ELR (cell line): ENCODE measurements at regions not wholly inside any gene's neighbourhood (a gene's known extent, or its start where the extent isn't known, plus 50 kb on each side); places are given as distances from the start of the nearest gene placed in this dataset.

Experiments used
- DNase-seq: peaks from one replicate; pipeline ENCODE4 v3.0.0-alpha.2; 2015; ENCODE audit warnings: low read depth

GRCh38 chr16:89027281-89027680, 50.3 kb upstream of the CBFA2T3 start:
- DNase-seq: no peak

DNA sequence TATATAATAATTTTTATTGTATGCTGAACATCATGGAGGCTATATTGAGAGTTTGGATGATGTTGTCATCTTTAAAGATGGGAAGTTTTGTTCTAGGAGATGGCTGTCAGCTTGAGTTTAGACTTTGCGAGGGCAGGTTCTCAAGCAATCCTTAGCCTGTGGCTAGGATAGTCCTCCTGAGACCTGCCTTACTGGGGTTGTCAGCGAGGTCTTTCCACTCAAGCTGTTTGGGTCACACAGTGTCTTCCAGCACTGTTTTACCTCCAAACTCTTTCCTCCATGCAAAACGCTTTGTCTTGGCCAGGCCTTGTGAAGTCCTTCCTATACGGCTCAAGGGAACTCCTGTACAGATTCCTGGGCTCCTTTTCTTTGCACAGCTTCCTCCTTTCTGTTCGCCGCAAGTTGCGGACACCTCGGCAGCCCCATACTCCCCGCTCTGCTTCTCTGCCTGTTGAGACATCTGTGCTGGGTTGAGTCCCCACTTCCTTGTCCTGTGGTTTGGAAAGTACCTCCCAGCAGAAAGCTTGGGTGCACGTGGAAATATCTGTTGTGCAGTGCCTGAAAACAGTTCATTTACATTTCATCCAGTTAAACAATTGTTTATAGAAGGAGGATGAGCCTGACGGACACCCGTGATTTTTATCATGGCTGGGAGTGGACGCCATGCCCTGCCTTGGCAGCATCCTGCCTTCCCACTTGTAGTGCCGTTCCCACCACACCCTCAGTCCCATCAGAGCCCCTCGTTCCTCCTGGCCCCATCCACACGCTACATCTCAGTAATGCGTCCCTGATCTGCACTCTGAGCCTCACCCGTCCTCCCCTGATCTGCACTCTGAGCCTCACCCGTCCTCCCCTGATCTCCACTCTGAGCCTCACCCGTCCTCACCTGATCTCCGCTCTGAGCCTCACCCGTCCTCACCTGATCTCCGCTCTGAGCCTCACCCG, 55.0 kb upstream of the CBFA2T3 start:
- DNase-seq: no peak

DNA sequence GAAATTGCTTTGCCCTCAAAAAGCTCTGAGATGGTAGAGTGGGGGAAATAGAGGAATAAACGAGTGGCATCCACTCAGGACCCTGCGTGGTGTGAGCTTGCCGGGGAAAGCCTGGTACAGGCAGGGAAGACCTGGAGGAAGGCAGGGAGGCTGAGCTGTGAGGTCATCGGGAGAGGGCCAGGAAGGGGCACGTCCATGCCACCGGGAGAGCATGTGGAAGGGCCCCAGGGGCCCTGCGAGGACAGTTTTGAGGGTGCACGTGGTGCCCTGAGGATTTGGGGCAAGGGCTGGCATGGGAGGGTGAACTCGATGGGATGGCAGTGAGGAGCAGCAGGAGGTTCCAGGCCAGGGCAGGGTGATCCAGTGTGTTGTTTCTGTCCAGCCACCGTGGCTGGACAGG, 56.3 kb upstream of the CBFA2T3 start:
- no peak for DNase-seq

DNA sequence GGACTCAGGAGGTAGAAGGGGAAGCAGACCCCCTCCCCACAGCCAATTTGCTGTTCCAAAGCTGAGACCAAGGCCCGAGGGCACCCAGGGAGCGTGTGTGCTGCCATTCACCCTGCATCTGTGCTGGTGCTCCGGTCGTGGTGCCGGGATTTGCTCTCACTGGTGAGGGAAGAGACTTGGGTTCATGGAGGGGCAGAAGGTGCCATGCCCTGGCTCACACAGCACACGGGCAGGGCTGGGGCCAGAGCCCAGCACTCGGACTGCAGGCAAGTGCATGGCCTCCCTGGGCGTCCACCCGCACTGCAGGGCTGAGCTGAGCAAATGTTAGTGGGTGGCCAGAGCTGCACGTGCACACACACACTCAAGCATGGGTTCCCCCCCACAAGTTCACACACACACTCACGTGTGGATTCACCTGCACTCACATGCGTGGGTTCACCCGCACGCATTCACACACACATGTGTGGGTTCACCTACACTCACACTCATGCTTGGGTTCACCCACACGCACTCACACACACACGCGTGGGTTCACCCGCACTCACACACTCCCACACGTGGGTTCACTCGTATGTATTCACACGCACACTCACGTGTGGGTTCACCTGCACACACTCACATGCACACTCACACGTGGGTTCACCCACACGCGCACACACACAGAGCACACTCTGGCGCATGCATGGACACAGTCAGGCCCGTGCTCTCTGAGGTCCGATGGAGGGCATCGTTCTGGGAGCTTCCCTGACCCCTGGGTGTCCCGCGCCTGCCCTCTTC, 57.0 kb upstream of the CBFA2T3 start:
- DNase-seq: no peak

DNA sequence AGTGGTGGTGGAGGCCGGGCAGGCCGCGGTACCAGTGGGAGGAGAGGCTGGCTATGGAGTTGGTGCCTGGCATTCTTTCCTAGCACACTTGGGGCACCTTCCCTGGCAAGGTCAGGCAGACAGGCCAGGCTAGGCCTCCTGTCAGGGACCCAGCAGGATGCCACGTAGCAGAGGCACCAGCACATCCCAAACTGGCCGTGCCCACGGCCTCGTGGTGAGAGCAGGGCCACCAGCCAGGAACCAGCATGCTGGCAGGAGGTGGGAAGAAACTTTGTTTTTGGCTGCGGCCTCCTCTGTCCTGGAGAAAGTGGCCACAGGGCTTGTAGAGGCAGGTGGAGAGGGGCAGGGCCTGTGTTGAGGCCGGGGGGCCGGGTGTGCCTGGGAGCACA, 57.6 kb upstream of the CBFA2T3 start:
- DNase-seq: no peak

DNA sequence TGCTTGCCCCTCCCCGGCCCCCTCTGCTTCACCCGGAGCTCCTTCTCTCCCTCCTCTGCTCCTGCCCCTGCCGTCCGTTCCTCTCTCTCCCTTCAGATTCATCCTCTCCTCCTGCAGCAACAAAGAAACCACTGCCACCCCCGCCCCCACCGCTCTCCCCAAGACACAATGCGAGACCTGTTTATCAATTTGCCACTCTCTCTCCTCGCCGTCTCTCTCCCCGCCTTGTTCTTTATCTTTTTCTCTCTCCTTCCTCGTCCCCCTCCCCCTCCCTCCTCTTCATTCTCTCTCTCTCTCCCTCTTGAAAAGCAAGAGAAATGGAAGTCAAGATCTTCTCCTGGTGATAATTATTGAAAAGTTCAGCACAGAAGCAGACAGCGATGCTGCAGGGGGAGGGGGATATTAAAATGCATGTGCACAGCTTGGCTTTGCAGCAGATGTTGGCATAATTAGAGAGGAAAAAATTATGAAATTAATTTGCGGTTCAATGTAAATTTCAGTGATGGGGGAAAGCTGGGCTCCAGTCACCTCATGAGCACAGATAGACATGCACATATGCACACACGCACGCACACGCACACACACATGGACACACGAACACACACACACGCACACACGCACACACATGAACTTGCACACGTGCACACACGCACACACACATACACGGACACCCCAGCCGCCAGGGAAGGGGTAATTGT, 58.1 kb upstream of the CBFA2T3 start:
- DNase-seq: no peak

- no peak for DNase-seq
Measured at GRCh38 chr16:89035669-89036570, 57.7 kb upstream of the ACSF3 start.

GRCh38 chr16:89036776-89037175, 56.9 kb upstream of the ACSF3 start:
- DNase-seq: no peak

DNA sequence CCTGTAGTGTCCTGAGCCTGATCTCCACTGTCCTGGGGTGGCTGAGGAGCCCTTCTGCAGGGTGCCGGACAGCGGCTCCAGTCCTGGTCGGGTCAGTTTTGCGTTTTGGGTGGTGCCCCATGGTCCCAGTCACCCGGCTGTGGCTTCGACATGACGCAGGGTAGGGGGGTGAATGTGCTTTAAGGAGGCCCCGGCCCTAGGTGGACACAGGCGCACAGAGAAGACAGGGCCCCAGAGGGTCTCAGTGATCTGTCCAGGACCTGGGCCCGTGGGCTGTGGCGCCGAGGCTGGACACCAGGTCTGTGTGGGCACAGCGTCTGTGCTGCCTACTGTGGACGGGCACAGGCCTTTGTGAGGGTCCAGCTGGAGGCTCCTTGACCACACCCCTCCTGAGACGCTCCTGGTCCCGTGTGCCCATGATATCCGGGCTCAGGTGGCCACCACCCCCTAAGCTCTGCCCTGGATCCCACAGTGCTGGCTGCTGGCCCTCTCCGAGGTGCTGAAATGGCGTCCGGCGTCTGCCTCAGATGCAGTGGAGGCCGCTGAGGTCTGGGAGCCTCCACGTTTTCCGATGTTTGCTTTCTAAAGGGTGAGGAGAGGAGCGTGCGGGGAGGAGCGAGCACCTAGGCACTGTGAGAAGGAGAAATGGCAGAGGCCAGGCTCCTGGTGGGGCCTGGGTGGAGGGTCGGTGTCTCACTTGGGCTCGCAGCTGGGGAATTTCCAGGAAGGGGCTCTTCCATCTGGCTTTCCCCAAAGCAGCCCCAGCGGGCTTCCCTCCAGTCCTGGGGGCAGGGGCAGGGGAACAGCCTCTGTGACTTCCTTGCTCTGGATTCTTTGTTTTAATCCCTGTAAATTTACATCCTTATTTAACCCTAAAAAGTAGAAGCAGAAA, 56.1 kb upstream of the ACSF3 start:
- peak; percentile 34 for DNase-seq

DNA sequence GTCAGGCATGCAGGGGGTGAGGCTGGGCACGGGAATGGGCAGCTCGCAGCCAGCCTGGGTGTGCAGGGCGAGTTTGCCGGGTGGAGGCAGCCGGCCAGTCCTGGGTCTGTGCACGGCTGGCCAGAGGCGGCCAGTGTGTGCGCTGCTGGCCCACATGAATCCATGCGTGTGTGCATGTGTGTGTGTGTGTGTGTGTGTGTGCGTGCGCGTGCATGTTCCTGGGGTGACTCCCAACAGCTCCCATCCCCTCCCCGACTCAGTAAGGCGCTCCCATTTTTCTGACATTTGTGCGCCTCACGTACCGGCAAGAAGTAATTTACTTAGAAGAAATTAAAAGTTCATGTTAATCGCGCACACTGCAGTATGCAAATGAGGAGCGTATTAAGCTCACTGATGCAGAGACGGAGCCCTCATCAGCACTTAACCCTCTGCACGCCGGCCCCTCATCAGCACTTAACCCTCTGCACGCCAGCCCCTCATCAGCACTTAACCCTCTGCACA, 55.4 kb upstream of the ACSF3 start:
- DNase-seq: no peak

- no peak for DNase-seq
Measured at GRCh38 chr16:89038811-89039735, 54.6 kb upstream of the ACSF3 start.

DNA sequence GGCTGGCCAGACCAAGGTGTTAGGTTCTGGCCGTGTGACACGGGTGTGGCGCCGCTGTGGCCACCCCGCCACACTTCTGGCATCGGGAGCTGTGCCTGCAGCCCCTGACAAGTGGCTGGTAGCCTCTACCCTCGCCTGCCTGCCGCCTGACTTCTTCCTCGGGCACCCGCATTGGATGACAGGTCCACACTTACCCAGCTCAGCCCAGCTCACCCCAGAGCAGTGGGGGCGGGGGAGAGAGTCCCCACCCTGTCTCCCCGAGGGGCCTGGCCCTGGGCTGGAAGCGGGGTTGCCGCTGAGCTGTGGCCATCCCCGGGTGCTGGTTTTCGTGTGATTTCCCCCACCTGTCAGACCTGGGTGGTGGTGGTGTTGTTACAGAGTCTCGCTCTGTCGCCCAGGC, 53.9 kb upstream of the ACSF3 start:
- DNase-seq: no peak

DNA sequence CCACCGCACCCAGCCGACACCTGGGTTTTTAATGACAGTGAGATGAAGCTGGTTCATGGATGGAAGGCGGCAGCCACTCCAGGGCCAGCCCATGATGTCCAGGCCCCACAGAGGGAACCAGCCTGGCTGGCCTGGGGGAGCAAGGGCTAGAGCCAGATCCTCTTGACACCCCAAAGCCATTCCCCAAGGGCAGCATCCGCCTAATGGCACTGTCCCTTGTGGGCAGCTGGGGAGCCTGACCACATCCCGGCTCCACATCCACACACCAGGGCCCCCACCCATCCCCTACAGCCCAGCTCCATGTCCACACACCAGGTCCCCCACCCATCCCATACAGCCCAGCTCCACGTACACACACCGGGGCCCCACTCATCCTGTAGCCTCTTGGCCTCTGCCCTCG, 53.3 kb upstream of the ACSF3 start:
- no peak for DNase-seq

DNA sequence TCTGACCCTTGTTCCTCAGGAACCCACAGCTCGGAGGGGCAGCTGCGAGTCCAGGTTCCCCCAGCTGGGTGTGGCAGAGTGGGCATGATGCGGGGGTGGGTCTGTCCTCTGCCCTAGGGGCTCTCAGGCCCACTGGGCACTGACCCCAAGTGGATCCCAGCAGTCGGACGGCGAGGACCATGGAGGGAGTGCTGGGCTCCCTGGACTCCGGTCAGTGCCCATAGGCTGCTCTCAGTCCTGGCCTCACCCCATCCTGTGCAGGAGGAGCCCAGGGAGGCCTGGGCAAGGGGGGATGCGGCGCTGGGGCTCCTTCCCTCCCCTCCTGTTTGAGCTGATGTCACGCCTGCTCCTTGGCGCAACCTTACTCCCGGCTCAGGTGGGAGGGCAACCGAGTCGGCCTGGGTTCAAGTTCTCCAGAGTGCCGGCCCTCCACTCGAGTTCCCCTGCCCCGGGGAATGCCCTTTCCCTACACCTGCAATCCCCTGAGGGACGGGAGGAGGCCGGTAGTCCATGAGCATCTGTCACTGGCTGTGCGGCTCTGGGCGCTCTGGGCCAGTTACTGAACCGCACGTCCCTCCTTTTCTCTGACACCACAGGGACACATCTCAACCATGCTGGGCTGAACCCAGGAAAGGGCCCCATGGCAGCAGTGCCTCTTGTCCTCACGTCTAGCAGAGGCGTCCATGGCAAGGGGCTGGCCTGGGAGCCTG, 52.6 kb upstream of the ACSF3 start:
- no peak for DNase-seq

DNA sequence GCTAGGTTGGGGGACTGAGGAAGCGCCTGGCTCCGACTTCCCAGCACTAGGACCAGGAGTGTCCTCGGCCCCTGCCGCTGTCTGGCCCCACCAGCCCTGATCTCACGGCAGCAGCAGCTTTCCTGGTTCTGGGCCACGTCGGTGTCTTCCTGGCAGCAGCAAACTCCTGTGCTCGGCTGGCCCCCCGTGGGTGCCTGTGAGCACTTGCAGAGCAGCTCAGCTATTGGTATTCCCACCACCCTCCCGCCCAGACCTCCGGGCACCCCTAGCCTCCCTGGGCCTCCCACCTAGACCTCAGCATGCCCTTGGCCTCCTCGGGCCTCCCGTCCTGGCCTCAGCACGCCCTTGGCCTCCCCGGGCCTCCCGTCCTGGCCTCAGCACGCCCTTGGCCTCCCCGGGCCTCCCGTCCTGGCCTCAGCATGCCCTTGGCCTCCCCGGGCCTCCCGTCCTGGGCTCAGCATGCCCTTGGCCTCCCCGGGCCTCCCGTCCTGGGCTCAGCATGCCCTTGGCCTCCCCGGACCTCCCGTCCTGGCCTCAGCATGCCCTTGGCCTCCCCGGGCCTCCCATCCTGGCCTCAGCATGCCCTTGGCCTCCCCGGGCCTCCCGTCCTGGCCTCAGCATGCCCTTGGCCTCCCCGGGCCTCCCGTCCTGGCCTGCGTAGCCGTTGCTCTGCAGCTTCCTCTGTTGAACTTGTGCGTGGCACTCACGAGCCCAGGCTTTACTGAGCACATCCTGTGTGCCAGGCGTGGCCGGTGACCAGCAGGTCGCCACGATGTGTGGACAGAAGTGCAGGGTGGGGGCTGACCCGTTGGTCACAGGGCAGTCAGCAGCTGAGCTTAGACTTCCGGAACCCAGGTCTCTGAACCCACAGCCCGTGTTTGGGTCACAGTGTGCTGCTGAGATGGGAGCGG, 51.8 kb upstream of the ACSF3 start:
- no peak for DNase-seq

GRCh38 chr16:89042711-89043551, 50.7 kb upstream of the ACSF3 start:
- DNase-seq: no peak
